ENCODE measurements at regions not wholly inside any gene's neighbourhood (a gene's known extent, or its start where the extent isn't known, plus 50 kb on each side); places are given as distances from the start of the nearest gene placed in this dataset.
"Not testable (repeated sequence)": the region's sequence is repeated elsewhere in the genome, so short reads cannot be mapped to it uniquely, and the experiment has no call there.

DNA sequence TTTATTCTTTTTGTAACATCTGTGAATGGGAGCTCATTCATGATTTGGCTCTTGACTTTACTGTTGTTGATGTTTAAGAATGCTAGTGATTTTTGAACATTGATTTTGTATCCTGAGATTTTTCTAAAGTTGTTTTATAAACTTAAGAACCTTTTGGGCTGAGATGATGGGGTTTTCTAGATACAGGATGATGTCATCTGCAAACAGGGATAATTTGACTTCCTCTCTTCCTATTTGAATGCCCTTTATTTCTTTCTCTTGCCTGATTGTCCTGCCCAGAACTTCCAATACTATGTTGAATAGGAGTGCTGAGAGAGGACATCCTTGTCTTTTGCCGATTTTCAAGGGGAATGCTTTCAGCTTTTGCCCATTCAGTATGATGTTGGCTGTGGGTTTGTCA, 445.1 kb upstream of the CFAP20DC start:
- DNase-seq = not testable (repeated sequence)

DNA sequence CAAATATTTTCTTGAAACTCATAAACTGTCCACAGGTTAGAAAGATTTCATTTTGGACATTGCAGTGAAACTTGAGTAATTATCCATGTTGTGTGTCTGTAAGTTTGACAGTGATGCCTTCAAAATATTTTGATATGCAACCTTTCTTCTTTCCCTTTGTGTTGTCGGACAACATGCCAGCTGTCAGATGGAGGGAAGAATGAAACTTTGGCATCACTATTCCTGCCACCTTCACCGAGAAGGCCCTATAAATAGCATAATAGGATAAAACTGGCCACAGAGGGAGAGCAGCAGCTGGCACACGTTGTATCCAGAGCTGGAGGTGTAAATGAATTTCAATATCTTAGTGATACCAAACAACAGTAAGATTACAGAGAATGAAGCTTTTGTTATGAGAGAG, 436.7 kb upstream of the CFAP20DC start:
- DNase-seq = no peak

DNA sequence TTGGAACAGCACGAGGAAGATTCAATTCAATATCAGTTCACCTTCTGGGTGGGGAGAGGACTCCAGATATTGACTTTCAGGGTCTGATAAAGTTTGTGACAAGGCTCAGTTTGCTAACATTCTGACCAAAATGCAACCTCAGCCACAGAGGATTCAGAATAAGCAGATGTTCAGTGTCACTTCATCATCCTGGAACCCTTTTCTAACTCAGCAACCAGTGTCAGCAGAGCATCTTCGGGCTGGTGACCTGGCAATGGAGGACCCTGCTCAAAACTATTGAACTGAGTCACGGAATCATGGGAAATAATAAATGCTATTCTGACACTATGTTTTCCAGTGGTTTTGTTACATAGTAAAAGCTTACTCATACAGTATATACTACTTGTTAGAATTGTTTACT, 433.4 kb upstream of the CFAP20DC start:
- DNase-seq = no peak

DNA sequence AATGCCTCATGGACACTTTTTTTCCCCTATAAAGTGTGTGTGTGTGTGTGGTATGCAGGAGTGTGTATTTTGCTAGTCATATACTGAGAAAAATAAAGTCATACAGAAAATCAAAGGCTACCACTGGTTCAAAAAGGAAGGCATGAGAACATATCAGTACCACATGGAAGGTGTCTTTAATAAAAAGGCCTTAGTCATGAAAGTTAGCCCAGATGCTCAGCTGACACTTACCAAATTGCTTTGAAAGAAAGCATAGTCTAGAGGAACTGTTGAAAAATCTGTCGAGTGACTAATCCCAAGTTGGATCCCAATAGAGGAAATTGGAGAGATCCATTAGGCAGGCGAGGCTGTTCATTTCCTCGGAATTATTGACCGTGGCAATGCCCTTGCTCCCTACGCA, 432.9 kb upstream of the CFAP20DC start:
- no peak for DNase-seq

DNA sequence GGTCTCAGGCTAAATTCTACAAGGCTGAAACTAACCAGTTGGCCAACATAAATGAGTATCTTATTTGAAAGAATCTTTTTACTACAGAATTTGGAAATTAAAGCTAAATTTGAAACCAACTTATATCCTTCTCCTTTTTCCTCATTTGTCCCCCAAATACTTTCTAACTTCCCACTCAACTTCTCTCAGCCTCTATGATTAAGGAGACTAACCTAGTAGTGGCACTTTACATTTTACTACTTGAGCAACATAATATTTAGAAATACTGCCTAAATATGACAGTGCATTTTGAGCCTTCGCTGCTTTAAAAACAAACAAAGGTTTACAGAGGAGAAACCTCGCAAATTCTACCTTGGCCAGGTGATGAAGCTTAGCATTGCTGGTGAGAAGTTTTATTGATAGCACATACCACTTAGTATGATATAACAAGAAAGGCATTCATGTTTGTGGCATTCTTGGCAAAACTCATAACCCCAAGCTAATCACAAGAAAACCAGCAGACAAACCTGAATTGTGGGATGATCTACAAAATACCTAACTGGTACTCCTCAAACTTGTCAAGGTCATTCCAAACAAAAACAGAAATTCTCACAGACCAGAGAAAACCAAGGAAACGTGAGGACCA, 432.1 kb upstream of the CFAP20DC start:
- DNase-seq = no peak

DNA sequence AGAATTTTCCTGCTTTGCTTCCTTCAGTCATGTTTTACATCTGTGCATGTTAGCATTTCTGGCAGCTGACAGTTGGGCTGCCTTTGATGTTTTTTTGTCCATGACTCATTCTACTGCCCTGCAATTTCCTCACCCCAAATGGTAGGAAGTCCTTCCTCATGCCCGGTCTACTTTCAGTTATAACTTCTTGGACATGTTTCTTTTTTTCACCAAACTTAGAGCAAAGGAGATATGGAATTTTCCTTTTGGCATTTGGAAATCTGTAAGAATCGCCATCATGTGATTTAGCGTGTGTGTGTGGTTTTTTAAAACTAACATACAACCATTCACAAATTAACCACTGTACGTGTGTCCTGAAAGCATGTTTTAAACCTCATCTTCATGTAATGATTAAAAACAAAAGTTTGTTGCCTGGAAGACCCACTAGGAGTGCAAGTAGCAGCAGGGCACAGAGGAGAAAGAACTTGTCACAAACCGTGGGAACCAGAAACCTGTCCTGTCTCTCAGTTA, 430.7 kb upstream of the CFAP20DC start:
- DNase-seq = no peak

DNA sequence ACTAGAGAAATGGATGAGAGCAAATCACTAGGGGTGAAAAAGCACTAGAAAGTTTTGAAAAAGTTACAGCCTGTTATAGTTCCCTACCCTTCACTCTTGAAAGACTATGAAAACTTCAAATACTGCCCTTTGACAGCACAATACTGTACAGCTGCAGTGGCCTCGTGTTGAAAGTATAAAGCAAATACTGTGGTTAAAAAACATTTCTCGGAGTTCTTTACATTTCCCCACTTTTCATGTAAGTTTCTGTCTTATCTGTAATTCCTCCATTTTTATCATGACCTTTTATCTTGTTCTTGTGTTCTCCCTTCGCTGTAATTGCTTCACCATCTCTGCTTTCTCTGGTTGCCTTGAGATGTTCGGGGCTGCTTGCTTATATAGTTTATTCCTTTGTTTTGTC, 423.8 kb upstream of the CFAP20DC start:
- no peak for DNase-seq

DNA sequence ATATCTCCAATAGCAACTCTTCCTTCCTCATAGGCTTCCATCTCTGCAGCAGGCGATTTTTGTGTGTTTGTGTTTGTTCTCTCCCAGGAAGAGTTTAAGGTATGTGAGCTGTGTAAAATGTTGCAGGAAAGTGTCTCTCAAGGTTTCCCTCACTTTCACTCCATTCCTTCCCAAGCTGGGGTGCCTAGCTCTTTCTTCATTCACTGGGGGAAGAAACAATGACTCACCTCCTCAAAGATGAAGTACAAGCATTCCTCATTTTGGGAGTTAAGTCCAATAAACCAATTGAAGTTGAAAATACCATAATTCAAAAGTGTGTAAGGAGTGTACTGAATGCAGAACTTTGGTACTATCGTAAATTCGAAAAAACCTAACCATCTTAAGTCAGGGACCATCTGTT, 422.7 kb upstream of the CFAP20DC start:
- DNase-seq = no peak

DNA sequence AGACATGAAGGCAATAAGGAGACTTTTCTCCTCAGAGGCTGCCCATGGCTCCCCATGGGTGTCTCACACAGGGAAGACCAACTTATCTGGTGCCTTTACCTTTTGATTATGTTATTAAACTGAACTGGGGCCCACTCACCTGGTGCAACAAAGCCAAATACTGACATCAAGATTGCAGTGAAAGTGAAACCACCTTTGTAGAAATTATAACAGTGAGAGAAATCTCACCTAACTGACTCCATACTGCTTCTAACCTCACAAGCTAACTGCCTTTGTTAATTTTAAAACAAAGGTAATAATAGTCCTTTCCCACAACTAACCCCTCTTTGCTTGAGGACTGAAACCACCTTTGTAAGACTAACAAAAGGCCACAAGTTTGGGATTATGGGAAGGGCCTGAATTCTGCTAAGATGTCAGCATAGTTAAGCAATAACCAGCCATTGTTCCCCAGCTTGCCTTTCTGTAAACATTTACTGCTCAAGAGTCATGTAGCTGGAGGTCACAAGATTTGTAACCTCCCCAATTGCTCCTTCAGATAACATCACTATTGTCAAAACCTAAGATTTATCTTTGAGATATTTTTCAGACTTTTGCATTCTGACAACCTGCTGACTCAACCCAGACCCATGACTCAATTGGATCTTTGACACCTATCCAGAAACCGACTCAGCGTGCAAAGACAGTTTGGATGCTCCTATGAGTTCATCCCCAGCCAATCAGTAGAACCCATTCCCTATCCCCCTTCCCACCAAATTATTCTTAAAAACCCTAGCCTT, 420.3 kb upstream of the CFAP20DC start:
- DNase-seq = no peak

DNA sequence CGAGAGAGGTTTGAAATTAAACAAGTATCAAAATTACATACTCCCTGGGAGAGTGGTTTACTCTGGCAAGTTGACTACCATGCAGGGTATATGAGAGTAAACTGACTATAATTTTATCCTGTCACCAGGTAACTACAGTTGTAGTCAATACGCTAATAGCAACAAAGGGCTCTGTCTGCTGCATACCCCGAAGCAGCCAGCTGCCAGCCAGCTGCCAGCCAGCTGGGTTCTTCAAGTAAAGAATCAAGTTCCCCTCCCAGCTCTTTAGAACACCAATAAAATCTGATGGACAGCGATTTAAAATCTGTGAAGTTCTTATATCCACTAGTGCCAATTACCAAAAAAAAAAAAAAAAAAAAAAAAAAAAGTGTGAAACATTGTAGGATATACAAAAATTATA, 417.7 kb upstream of the CFAP20DC start:
- no peak for DNase-seq

DNA sequence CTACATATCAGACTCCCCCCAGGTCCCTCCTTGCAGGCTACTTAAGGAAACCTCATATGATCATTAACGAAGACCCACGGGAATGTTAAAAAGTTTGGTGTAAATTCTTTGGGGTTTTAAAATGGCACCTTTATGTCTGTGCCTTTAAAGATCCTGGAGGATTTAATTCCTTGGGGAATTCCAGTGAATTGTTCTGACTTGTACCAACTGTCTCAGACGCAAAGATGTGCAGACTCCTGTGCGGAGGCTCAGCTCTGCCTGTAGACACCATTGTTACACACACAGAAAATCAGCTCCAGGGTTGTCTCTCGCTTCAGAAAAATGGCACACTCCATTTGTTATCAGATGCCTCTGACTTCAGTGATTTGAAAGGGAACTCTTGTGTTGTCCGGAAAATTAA, 414.4 kb upstream of the CFAP20DC start:
- DNase-seq = no peak

DNA sequence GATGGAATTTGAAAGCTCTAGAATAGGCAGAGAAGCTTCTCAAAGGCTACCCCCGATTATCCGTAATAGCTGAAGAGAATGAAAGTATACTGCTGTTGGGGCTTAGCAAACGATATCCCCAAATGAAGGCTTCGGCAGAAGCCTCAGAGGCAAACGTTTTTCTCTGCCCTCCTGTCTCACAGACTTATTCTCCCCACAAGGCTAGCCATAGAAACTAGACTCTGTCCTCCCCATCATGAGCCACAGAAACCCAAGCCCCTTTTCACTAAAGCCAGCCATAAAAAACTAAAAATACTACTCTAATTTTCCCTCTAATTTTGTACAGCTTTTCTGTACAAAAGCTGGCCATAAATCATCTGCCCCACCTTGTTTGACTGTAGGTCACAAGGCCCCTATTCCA, 413.4 kb upstream of the CFAP20DC start:
- no peak for DNase-seq

DNA sequence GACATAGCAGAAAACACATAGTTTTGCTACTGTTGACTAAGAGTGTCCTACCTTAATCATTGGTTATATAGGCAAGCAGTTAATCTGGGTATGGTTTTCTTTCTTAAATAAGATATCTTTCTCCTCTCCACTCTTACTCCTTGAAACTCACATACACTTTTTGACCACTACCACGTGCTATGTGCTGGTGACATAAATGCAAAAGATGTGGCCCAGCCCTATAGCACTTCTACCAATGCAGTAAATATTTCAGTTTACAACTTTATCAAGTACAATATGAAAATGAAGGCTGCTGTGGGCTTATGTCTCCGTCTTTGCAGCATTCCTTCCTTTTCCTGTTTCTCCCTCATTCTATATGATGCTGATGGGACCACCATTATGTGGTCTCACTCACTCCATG, 410.2 kb upstream of the CFAP20DC start:
- no peak for DNase-seq

DNA sequence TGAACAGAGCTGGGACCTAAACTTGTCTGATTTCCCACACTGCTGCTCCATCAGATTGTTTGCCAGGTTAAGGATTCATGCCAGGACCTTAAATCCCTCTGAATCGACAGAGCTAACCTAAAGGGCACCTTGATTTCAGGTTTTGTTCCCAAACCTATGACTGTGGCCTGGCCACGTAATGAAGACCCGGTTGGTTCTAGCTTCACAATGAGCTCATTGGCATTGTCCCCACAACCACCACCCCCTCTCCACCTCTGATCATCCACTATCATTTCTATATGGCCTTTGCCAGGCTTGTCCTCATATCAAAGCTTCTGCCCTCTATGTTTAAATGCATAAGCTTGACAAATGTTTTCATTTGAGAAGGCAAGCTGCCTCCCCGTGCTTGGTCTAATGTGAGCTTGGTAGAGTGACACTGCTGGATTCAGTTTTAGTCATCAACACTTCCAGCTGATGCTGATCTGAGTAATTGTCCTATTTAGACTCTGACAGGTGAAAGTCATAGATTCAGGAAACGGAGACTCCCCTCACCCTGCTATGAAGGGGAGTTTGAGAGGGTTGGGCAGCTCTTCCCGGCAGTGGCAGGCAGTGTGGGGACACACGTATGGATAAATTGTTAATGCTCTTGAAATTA, 407.1 kb upstream of the CFAP20DC start:
- no peak for DNase-seq

DNA sequence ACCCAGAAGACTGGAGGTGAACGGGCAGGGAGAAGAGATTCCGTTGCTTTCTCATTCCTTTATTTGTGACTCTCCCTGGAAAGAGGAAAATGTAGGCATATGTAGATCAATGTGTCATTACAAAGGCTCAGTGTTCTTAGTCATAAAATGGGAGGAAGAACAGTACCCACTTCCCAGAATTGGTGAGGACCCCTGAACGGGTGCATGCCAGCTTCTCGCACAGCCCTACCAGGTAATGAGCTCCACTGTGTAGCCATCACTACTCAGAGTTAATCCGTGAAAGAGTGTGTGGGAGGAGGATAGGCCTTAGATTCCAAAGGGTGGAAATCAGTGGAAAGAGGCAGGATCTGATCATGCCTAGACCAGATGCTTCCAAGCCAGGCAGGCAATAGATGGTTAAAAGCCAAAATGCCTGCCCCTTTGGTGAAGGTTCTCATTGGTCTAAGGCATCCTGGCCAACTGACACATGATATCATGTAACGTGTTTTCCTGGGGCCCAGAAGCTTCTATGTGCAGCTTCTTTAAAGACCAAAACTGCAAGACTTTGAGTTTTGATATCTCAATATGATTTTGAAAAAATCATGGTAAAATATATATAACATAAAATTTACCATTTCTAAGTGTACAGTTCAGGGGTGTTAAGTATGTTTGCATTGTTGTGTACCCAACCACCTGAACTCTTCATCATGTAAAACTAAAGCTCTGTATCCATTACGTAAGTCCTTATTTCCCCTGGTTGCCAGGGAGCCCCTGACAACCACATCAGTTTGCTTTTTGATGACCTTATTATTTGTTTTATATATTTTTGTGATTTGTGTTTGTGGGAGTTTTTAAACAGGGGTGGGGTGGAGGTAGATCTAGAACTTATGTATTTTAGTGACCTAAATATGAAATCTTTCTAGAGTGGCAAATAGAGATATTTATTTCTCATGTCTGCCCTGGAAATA, 402.2 kb upstream of the CFAP20DC start:
- DNase-seq = no peak

DNA sequence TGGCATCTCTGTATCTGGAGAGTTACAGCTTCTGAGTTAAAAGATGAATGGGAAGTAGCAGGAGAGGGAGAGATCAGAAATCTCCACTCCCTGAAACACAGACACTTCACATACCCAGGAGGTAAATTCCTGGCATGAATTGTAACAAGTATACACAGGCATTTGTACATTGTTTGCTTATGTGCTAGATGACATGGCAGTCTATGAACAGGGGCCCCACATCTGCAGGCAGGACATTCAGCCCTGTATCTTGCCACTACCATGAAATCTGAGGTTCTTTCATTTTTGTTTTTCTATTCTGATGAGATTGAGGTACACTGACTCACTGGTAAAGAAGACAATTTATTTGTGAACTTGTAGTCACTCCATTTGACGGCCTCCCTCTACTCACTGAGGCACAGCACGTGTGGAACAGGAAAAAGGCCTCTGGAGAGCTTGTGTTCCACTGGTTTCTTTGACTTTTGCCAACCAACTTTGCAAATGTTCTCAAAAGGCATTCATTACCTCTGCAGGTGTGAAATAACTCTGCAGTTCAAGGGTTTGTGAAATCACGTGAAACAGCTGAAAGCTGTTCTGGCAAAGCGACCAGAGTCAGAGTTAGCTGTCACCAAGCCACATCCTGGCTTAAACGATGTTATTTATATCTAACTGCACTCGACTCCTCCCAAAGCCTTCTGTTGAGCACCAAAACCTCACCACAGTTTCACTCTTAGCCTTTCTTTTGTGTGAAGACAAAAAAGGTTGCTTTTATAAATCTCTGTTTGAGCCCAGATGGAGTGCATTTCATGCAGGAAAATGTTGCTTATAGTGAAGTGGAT, 401.3 kb upstream of the CFAP20DC start:
- no peak for DNase-seq

DNA sequence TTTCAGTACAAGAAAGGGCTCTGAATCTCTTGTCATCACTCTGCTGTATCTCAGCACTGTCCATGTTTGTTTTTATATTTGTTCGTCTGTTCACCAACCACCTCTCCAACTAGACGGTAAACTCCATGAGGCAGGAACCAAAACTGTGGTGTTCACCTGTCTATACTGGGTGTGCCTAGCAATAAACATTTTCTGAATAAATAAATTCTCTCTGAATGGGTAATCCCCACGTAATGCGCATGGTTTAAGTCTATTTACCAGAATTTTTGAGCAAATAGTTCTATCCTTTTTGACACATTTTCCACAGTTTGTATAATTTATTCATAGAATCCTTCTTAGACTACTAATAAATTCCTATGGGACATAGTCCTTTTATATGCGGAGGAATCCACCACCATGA, 400.6 kb upstream of the CFAP20DC start:
- no peak for DNase-seq

DNA sequence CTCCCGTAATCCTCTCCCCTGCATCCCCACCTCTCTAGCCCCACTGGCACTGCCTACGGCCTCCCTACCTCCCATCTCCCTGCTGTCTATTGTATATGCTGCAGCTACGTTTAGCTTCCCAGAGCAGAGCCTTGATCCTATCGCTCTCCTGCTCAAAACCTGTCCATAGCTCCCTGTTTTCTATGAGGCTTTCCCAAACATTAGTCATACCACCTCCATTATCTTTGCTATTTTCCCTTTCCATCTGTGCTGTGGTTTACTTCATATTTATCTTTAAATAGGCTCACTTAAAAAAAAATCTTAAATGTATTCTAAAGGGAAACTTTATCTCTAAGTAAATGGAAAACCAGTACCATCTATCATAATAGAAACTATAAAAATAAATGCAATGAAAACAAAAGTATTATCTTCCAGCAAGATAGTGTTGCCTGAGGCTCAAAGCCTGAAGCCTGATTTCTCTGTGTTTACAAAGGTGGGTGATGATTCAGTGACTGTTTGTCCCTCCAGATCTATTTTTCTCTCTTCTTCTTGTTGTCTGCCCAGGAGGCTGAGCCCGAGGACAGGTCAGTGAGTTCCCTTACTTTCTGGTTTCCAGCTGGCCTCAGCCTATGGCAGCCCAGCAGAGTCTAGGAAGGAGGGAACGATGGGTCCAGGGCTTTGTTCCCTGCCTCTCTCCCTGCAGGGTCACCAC, 397.1 kb upstream of the CFAP20DC start:
- DNase-seq = no peak

DNA sequence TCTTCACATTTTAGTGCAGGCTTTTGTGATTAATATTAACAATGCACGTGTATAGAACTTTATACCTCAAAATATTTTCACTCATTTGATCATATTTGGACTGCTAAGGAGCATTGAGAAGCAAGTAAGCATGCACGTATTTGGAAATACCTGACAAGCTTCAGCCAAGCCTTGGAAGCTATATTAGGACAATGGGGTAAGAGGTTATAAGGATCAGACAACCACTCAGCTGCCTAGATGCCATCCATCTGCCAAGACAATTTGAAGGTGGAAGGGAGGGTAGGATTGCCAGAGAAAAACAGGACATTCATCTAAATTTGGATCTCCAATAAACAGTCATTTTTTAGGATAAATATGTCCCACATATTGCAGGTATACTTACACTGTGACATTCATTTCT, 394.9 kb upstream of the CFAP20DC start:
- no peak for DNase-seq

DNA sequence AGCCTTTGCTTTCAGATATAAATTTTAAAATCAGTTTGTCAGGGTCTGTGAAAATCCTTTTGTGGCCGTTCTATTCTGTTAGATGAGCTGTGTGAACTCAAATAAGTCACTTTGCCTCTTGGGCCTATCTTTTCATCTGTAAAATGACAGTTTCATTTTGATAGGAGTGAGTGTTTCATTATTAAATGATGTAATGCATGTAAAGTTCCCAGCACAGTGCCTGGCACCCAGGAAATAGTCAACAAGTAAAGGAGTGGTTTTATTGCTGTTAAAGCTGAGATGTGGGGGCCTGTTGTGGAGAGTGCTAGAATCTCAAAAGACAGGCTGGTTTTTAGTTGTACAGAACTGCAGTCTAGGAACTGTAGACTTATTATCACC, 394.5 kb upstream of the CFAP20DC start:
- DNase-seq = no peak

DNA sequence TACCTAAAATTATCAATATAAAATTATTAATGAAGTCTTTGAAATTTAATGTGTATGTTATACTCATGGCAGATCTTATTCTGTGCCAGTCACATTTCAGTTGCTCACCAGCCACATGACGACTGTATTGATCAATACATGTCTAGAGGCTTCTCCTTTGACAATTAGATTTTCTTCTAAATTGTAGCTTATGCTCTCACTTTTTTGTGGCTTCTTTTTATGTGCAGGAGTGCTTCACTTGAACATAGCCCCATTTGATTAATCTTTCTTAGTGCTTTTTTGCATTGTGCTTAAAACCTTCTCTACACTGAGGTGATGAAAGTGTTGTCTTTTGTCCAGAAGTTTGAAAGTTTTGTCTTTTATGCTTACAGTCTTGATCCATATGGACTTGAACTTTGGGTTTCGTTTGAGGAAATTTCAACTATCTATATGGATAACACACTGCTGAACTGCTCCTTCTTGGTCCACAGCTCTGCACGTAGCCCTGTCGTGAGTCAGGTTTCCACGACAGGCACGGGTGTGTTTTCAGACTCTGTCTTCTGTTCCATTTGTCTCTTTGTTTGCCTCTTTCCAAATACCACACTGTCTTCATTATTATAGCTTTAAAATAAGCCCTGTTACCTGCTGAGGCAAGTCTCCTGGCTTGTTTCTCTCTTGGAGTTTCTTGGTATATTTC, 393.9 kb upstream of the CFAP20DC start:
- no peak for DNase-seq

Measured in cerebellar nuclear complex (tissue), 1 donor.